ENCODE measurements at regions not wholly inside any gene's neighbourhood (a gene's known extent, or its start where the extent isn't known, plus 50 kb on each side); places are given as distances from the start of the nearest gene placed in this dataset.
A peak's percentile ranks its signal among the peaks of the same experiment; 100 is the strongest.

DNA sequence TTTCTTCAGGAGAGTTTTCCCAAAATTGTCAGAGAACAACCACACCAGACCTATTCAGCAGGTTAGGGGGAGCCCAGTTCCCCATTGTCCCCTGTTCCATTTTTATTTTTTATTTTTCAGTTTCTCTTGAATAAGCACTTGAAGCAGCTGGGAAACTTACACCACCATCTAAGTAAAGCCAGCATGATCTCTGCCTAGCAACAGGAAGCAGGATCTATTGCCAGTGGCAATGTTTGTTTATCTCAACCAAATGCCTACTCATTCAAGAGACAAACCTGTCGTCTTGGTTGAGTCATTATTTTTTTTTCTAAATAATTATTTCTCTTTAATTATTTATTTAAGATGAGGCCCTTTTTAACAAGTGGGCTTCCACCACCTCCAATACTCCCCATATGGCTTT lies 379.3 kb downstream of the PLK2 start:
- no peaks in the 10 kb centered on the region for H3K79me2 ChIP-seq (ENCODE audit: low read depth)
- H3K9me3 ChIP-seq (ENCODE audit: low read depth), result no peaks in the 10 kb centered on the region
- H2AFZ ChIP-seq (replicated peaks), result no peak overlapping the region
- Mint-ChIP-seq H3K4me1 (peaks cover 33% of the 10 kb centered on the region), H3K36me3 (no peaks in the 10 kb centered on the region), H3K9me3 (peaks cover 2% of the 10 kb centered on the region), H3K4me3 (no peak overlapping the region), H3K27ac (no peak overlapping the region), H3K27me3 (ENCODE audit: insufficient read depth, low read depth) (no peaks in the 10 kb centered on the region)
- H3K27me3 ChIP-seq, result no peaks in the 10 kb centered on the region
- TF ChIP-seq EZH2phosphoT487 (IDR thresholded peaks at IDR 0.05), result no peak
- TF ChIP-seq, protein P1, sequence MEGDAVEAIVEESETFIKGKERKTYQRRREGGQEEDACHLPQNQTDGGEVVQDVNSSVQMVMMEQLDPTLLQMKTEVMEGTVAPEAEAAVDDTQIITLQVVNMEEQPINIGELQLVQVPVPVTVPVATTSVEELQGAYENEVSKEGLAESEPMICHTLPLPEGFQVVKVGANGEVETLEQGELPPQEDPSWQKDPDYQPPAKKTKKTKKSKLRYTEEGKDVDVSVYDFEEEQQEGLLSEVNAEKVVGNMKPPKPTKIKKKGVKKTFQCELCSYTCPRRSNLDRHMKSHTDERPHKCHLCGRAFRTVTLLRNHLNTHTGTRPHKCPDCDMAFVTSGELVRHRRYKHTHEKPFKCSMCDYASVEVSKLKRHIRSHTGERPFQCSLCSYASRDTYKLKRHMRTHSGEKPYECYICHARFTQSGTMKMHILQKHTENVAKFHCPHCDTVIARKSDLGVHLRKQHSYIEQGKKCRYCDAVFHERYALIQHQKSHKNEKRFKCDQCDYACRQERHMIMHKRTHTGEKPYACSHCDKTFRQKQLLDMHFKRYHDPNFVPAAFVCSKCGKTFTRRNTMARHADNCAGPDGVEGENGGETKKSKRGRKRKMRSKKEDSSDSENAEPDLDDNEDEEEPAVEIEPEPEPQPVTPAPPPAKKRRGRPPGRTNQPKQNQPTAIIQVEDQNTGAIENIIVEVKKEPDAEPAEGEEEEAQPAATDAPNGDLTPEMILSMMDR (IDR thresholded peaks at IDR 0.05), result no peak
- TF ChIP-seq EZH2 (IDR thresholded peaks at IDR 0.05), result no peak
- H4K20me1 ChIP-seq (ENCODE audit: low read depth), result no peaks in the 10 kb centered on the region
- no peak overlapping the region for H3K9ac ChIP-seq
- H3K36me3 ChIP-seq, result no peaks in the 10 kb centered on the region
- no peak for DNase-seq (ENCODE audit: low spot score)
- H3K4me1 ChIP-seq, result no peaks in the 10 kb centered on the region
- no peak overlapping the region for H3K27ac ChIP-seq
- H3K4me3 ChIP-seq, result no peak overlapping the region
- no peak overlapping the region for H3K4me2 ChIP-seq
- H3F3A ChIP-seq (ENCODE audit: low read depth), result no peaks in the 10 kb centered on the region

DNA sequence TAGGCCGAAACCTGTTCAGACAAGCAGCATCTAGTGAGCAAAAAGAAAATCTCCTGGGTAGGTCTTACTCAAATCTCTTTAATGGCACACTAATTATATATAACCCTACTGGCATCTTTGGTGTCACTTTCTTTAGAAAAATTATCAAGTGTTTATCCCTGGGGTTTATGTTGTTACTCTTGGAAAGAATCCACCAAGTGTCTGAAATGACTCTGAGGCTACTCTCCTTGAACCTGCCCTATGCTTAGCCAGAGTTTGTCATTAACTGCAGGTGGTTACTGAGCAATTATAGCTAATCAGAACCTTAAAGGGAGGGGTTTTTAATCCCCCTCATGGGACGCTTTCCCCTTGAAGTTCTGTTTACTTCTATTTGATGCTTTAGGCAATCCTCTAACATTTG lies 381.9 kb downstream of the PLK2 start:
- no peak overlapping the region for H3K4me3 Mint-ChIP-seq
- H3K27me3 ChIP-seq, result no peaks in the 10 kb centered on the region
- H3K4me3 ChIP-seq, result no peak overlapping the region
- no peaks in the 10 kb centered on the region for H3K27me3 Mint-ChIP-seq (ENCODE audit: insufficient read depth, low read depth)
- H3K36me3 Mint-ChIP-seq, result no peaks in the 10 kb centered on the region
- no peaks in the 10 kb centered on the region for H3K9me3 ChIP-seq (ENCODE audit: low read depth)
- no peaks in the 10 kb centered on the region for H3K4me1 ChIP-seq
- no peak overlapping the region for H2AFZ ChIP-seq (replicated peaks)
- H3K27ac ChIP-seq, result no peak overlapping the region
- H3F3A ChIP-seq (ENCODE audit: low read depth), result no peaks in the 10 kb centered on the region
- peaks cover 2% of the 10 kb centered on the region for H3K9me3 Mint-ChIP-seq
- no peaks in the 10 kb centered on the region for H3K79me2 ChIP-seq (ENCODE audit: low read depth)
- TF ChIP-seq, protein P1 (IDR thresholded peaks at IDR 0.05), result no peak
- TF ChIP-seq EZH2phosphoT487 (IDR thresholded peaks at IDR 0.05), result no peak
- no peak for TF ChIP-seq EZH2 (IDR thresholded peaks at IDR 0.05)
- peak overlapping the region; percentile 72 for H3K27ac Mint-ChIP-seq
- H4K20me1 ChIP-seq (ENCODE audit: low read depth), result no peaks in the 10 kb centered on the region
- no peak overlapping the region for H3K9ac ChIP-seq
- no peaks in the 10 kb centered on the region for H3K36me3 ChIP-seq
- H3K4me2 ChIP-seq, result no peak overlapping the region
- no peak for DNase-seq (ENCODE audit: low spot score)
- H3K4me1 Mint-ChIP-seq, result peaks cover 53% of the 10 kb centered on the region

DNA sequence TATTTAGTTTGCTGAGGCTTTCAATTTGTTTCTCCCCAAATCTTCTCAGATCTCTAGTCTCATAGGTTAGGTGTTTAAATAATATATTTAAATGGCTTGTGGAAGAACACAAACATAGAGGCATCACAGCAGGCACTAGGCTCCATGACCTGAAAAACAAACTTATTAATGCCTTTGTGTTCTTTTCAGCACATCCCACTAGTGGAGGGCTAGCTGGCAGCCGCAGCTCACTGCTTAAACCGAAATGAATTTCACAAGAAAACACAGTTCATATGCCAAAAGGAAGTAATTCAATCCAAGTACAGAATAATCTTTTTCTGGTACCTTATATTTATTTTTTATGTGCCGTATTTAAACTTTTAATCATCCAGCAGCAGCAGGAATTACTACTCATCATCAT lies 382.5 kb downstream of the PLK2 start:
- Histone ChIP-seq H3K4me2 (no peak overlapping the region), H3K79me2 (ENCODE audit: low read depth) (no peaks in the 10 kb centered on the region), H3K27ac (no peak overlapping the region), H4K20me1 (ENCODE audit: low read depth) (no peaks in the 10 kb centered on the region), H3K4me3 (no peak overlapping the region), H3K36me3 (no peaks in the 10 kb centered on the region), H3K9me3 (ENCODE audit: low read depth) (no peaks in the 10 kb centered on the region), H2AFZ (replicated peaks) (no peak overlapping the region), H3K4me1 (peaks cover 5% of the 10 kb centered on the region), H3K9ac (no peak overlapping the region), H3F3A (ENCODE audit: low read depth) (peaks cover 1% of the 10 kb centered on the region), H3K27me3 (no peaks in the 10 kb centered on the region)
- Mint-ChIP-seq H3K9me3 (peaks cover 2% of the 10 kb centered on the region), H3K27ac (no peak overlapping the region), H3K4me1 (peaks cover 56% of the 10 kb centered on the region), H3K4me3 (no peak overlapping the region), H3K36me3 (no peaks in the 10 kb centered on the region), H3K27me3 (ENCODE audit: insufficient read depth, low read depth) (no peaks in the 10 kb centered on the region)
- TF ChIP-seq EZH2phosphoT487 (IDR thresholded peaks at IDR 0.05), result no peak
- no peak for TF ChIP-seq EZH2 (IDR thresholded peaks at IDR 0.05)
- TF ChIP-seq, protein P1 (IDR thresholded peaks at IDR 0.05), result no peak
- DNase-seq (ENCODE audit: low spot score), result no peak
